ENCODE measurements at regions not wholly inside any gene's neighbourhood (a gene's known extent, or its start where the extent isn't known, plus 50 kb on each side); places are given as distances from the start of the nearest gene placed in this dataset.

DNA sequence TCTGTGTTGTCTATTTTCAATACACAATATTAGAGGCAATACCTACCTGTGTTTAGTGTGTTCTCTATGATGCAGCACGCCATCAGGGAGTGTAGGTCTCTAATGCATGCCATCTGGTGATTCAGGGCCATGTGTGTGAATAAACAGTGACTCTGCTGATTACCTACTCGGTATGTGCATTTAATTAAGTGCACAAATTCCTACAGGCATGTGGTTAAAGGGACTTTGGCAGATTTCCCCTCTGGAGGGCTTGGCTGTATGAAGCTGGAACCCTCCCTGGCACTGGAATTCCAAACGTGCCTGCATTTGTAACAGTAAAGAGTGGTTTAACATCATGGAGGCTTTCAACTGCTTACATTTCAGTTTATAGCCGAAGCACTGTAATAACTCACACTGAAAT, 401.5 kb upstream of the SASH1 start:
- no peak for TF ChIP-seq CTCF (IDR thresholded peaks at IDR 0.05)
- no peak for TF ChIP-seq FOSL2 (IDR thresholded peaks at IDR 0.05)
- TF ChIP-seq FOSL2 (CRISPR knock-in tag; IDR thresholded peaks at IDR 0.05), result no peak
- no peak for TF ChIP-seq POLR2A (IDR thresholded peaks at IDR 0.05; ENCODE audit: low read length)
- no peak for TF ChIP-seq EHMT2 (IDR thresholded peaks at IDR 0.05; ENCODE audit: low read depth)
- TF ChIP-seq, protein P1, sequence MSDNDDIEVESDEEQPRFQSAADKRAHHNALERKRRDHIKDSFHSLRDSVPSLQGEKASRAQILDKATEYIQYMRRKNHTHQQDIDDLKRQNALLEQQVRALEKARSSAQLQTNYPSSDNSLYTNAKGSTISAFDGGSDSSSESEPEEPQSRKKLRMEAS (IDR thresholded peaks at IDR 0.05), result no peak
- no peak for TF ChIP-seq PHF8 (IDR thresholded peaks at IDR 0.05; ENCODE audit: borderline replicate concordance, low read depth)
- TF ChIP-seq RAD21 (conservative IDR thresholded peaks at IDR 0.05 in 1 of 2, IDR thresholded peaks at IDR 0.05 in 1 of 2), result no peak
